OCI-LY1 (cell line): ENCODE measurements at regions not wholly inside any gene's neighbourhood (a gene's known extent, or its start where the extent isn't known, plus 50 kb on each side); places are given as distances from the start of the nearest gene placed in this dataset.

ENCODE experiments used
- H2AFZ ChIP-seq: fragments of 200-600 bp; sonication (generic), shearing (Covaris generic); 2 replicates; pipeline ENCODE4 v1.6.0; 2014; ENCODE audit warnings: antibody characterized with exemption, mild to moderate bottlenecking, low read length
- H3F3A ChIP-seq: fragments of 200-600 bp; sonication (generic), shearing (Covaris generic); 2 replicates; pipeline ENCODE4 v1.6.0; 2014; ENCODE audit warnings: mild to moderate bottlenecking, antibody characterized with exemption, low read length, moderate library complexity; ENCODE audit not compliant: insufficient read depth
- H3K27ac ChIP-seq: fragments of 200-600 bp; sonication (generic); 2 replicates; pipeline ENCODE4 v1.5.1; 2014; ENCODE audit warnings: low read length, mixed run types, mild to moderate bottlenecking, low read depth; ENCODE audit not compliant: poor library complexity, severe bottlenecking
- H3K27me3 ChIP-seq: fragments of 200-600 bp; sonication (generic); 2 replicates; pipeline ENCODE4 v1.6.0; 2014; ENCODE audit warnings: antibody characterized with exemption, mild to moderate bottlenecking, low read length, moderate library complexity; ENCODE audit not compliant: insufficient read depth
- H3K36me3 ChIP-seq: fragments of 200-600 bp; sonication (generic); 2 replicates; pipeline ENCODE4 v1.6.1; 2014; ENCODE audit warnings: mild to moderate bottlenecking, antibody characterized with exemption, low read length, moderate library complexity, mixed read lengths; ENCODE audit not compliant: insufficient read depth
- H3K4me1 ChIP-seq: fragments of 200-600 bp; sonication (generic); 2 replicates; pipeline ENCODE4 v1.5.1; 2014; ENCODE audit warnings: mild to moderate bottlenecking, low read length, moderate library complexity; ENCODE audit not compliant: insufficient read depth, severe bottlenecking
- H3K4me2 ChIP-seq: fragments of 200-600 bp; sonication (generic), shearing (Covaris generic); 2 replicates; pipeline ENCODE4 v1.6.1; 2014; ENCODE audit warnings: low read length
- H3K4me3 ChIP-seq: fragments of 200-600 bp; sonication (generic); 2 replicates; pipeline ENCODE4 v1.5.1; 2014; ENCODE audit warnings: low read length, low read depth, mild to moderate bottlenecking, mixed read lengths; ENCODE audit not compliant: poor library complexity, severe bottlenecking
- H3K79me2 ChIP-seq: fragments of 200-600 bp; shearing (Covaris generic); 2 replicates; pipeline ENCODE4 v1.6.1; 2016; ENCODE audit warnings: mixed run types, low read length, mixed read lengths; ENCODE audit not compliant: insufficient read depth
- H3K9ac ChIP-seq: fragments of 200-600 bp; sonication (generic), shearing (Covaris generic); 2 replicates; pipeline ENCODE4 v1.6.1; 2014; ENCODE audit warnings: mild to moderate bottlenecking, low read length, mixed read lengths
- H3K9me2 ChIP-seq: fragments of 200-600 bp; sonication (generic), shearing (Covaris generic); 2 replicates; pipeline ENCODE4 v1.6.1; 2014; ENCODE audit warnings: low read depth, mild to moderate bottlenecking, low read length, mixed read lengths
- H3K9me3 ChIP-seq: fragments of 200-600 bp; shearing (Covaris generic); 2 replicates; pipeline ENCODE4 v1.6.1; 2014; ENCODE audit warnings: low read length, mixed read lengths
- H4K20me1 ChIP-seq: fragments of 200-600 bp; sonication (generic), shearing (Covaris generic); 2 replicates; pipeline ENCODE4 v1.6.0; 2016; ENCODE audit warnings: mild to moderate bottlenecking, low read length; ENCODE audit not compliant: insufficient read depth
- CTCF ChIP-seq: fragments of 200-600 bp; sonication (generic), shearing (Covaris generic); IDR thresholded peaks from 2 replicates; pipeline ENCODE4 v1.5.1; 2017; ENCODE audit warnings: mild to moderate bottlenecking, antibody characterized with exemption, low read length, moderate library complexity, mixed read lengths
- EZH2 ChIP-seq: fragments of 200-600 bp; sonication (generic), shearing (Covaris generic); IDR thresholded peaks from 2 replicates; pipeline ENCODE4 v1.8.0; 2017; ENCODE audit warnings: borderline replicate concordance, mixed run types, mild to moderate bottlenecking, antibody characterized with exemption, low read length, moderate library complexity, mixed read lengths

- no peaks in the 10 kb centered on the region for H3K9me2 ChIP-seq
- no peak overlapping the region for H3K4me3 ChIP-seq
- H3K9me3 ChIP-seq: no peaks in the 10 kb centered on the region
- H3K4me2 ChIP-seq: no peak overlapping the region
- H4K20me1 ChIP-seq: no peaks in the 10 kb centered on the region
- no peaks in the 10 kb centered on the region for H3K79me2 ChIP-seq
- no peaks in the 10 kb centered on the region for H3K4me1 ChIP-seq
- H3F3A ChIP-seq: no peaks in the 10 kb centered on the region
- no peak overlapping the region for H3K27ac ChIP-seq
- H3K36me3 ChIP-seq: no peaks in the 10 kb centered on the region
- no peaks in the 10 kb centered on the region for H3K27me3 ChIP-seq
- TF ChIP-seq EZH2 (no peak), CTCF (no peak)
- no peak overlapping the region for H3K9ac ChIP-seq
- no peak overlapping the region for H2AFZ ChIP-seq
These were observed 94.9 kb upstream of the TECRL start for GRCh38 chr4:64503945-64504675.

GRCh38 chr4:64503416-64503815 lies 94.2 kb upstream of the TECRL start:
- Histone ChIP-seq H3K4me3 (no peak overlapping the region), H3K4me1 (no peaks in the 10 kb centered on the region), H3K9ac (no peak overlapping the region), H3K27me3 (no peaks in the 10 kb centered on the region), H3K79me2 (no peaks in the 10 kb centered on the region), H3F3A (no peaks in the 10 kb centered on the region), H3K27ac (no peak overlapping the region), H3K9me2 (no peaks in the 10 kb centered on the region), H3K4me2 (no peak overlapping the region), H3K9me3 (no peaks in the 10 kb centered on the region), H4K20me1 (no peaks in the 10 kb centered on the region), H2AFZ (no peak overlapping the region), H3K36me3 (no peaks in the 10 kb centered on the region)
- TF ChIP-seq CTCF: no peak
- no peak for TF ChIP-seq EZH2

- no peak overlapping the region for H3K9ac ChIP-seq
- H3K4me1 ChIP-seq: no peaks in the 10 kb centered on the region
- TF ChIP-seq CTCF (no peak), EZH2 (no peak)
- H3K27me3 ChIP-seq: no peaks in the 10 kb centered on the region
- H3K36me3 ChIP-seq: no peaks in the 10 kb centered on the region
- no peaks in the 10 kb centered on the region for H3F3A ChIP-seq
- no peaks in the 10 kb centered on the region for H3K9me2 ChIP-seq
- H3K27ac ChIP-seq: no peak overlapping the region
- H3K9me3 ChIP-seq: no peaks in the 10 kb centered on the region
- no peak overlapping the region for H3K4me2 ChIP-seq
- no peaks in the 10 kb centered on the region for H4K20me1 ChIP-seq
- H3K4me3 ChIP-seq: no peak overlapping the region
- no peaks in the 10 kb centered on the region for H3K79me2 ChIP-seq
- H2AFZ ChIP-seq: no peak overlapping the region
These were observed 88.2 kb upstream of the TECRL start for GRCh38 chr4:64497491-64497890.
